NOMO-1 treated with dmso at 0.1 percent for 144 hours (cell line): ENCODE measurements at regions not wholly inside any gene's neighbourhood (a gene's known extent, or its start where the extent isn't known, plus 50 kb on each side); places are given as distances from the start of the nearest gene placed in this dataset.
"Not testable (repeated sequence)": the region's sequence is repeated elsewhere in the genome, so short reads cannot be mapped to it uniquely, and the experiment has no call there.

Source experiments
- DNase-seq: peaks from one replicate; lab custom pipeline; 2025; ENCODE audit not compliant: unreplicated experiment; lab: John Stamatoyannopoulos, UW

GRCh38 chr15:70602834-70603560 is 160.4 kb downstream of the UACA start:
- DNase-seq: no peak

- no peak for DNase-seq
These were observed 161.1 kb downstream of the UACA start for GRCh38 chr15:70602281-70602680.

- DNase-seq: no peak
These were observed 165.4 kb downstream of the UACA start for GRCh38 chr15:70597945-70598344.

GRCh38 chr15:70597056-70597603 is 166.2 kb downstream of the UACA start:
- DNase-seq: no peak

GRCh38 chr15:70596354-70597055 is 166.9 kb downstream of the UACA start:
- no peak for DNase-seq

GRCh38 chr15:70593795-70594194 is 169.6 kb downstream of the UACA start:
- no peak for DNase-seq

- no peak for DNase-seq
These were observed 173.6 kb downstream of the UACA start for GRCh38 chr15:70589728-70590127.

GRCh38 chr15:70589221-70589620 is 174.1 kb downstream of the UACA start:
- peak; percentile 22 for DNase-seq

- no peak for DNase-seq
These were observed 174.7 kb downstream of the UACA start for GRCh38 chr15:70588613-70589012.

GRCh38 chr15:70587896-70588567 is 175.3 kb downstream of the UACA start:
- DNase-seq: no peak

GRCh38 chr15:70587012-70587634 is 176.2 kb downstream of the UACA start:
- not testable (repeated sequence) for DNase-seq

GRCh38 chr15:70586241-70586640 is 177.1 kb downstream of the UACA start:
- no peak for DNase-seq

GRCh38 chr15:70585707-70586034 is 177.7 kb downstream of the UACA start:
- DNase-seq: no peak

GRCh38 chr15:70584838-70585706 is 178.3 kb downstream of the UACA start:
- no peak for DNase-seq

- no peak for DNase-seq
These were observed 178.9 kb downstream of the UACA start for GRCh38 chr15:70584441-70584837.

- no peak for DNase-seq
These were observed 180.4 kb downstream of the UACA start for GRCh38 chr15:70583006-70583405.

GRCh38 chr15:70582143-70582945 is 181.0 kb downstream of the UACA start:
- DNase-seq: no peak

- DNase-seq: peak; percentile 6
These were observed 182.4 kb downstream of the UACA start for GRCh38 chr15:70580958-70581357.

GRCh38 chr15:70580286-70580685 is 183.1 kb downstream of the UACA start:
- DNase-seq: no peak

GRCh38 chr15:70579766-70580165 is 183.6 kb downstream of the UACA start:
- DNase-seq: no peak
